DND-41 (cell line): ENCODE measurements at regions not wholly inside any gene's neighbourhood (a gene's known extent, or its start where the extent isn't known, plus 50 kb on each side); places are given as distances from the start of the nearest gene placed in this dataset.

ENCODE experiments used
- ATAC-seq: fragments of 200-7000 bp; cut with Tn5 transposase; 3 replicates; pipeline ENCODE4 v1.9.1; 2021; ENCODE audit warnings: low read depth; ENCODE audit not compliant: insufficient read depth
- DNase-seq: peaks from one replicate; pipeline ENCODE4 v3.0.0-alpha.2; 2020
- H2AFZ ChIP-seq: 2 replicates; pipeline ENCODE4 v1.6.0; 2012; ENCODE audit warnings: low read depth, low read length
- H3K27ac ChIP-seq: 2 replicates; pipeline ENCODE4 v1.5.1; 2012; ENCODE audit warnings: low read length, inconsistent platforms
- H3K27me3 ChIP-seq: fragments of 200-600 bp; sonication (generic); 2 replicates; pipeline ENCODE4 v1.6.0; 2012; ENCODE audit warnings: low read length, mild to moderate bottlenecking, inconsistent platforms; ENCODE audit not compliant: insufficient read depth, poor library complexity
- H3K36me3 ChIP-seq: 2 replicates; pipeline ENCODE4 v1.5.1; 2012; ENCODE audit warnings: low read length, inconsistent platforms; ENCODE audit not compliant: insufficient read depth
- H3K4me1 ChIP-seq: 2 replicates; pipeline ENCODE4 v1.5.1; 2012; ENCODE audit warnings: mild to moderate bottlenecking, low read length; ENCODE audit not compliant: insufficient read depth
- H3K4me2 ChIP-seq: 2 replicates; pipeline ENCODE4 v1.6.0; 2012; ENCODE audit warnings: mild to moderate bottlenecking, moderate library complexity, low read length, inconsistent platforms; ENCODE audit not compliant: insufficient read depth
- H3K4me3 ChIP-seq, 2 experiments: fragments of 200-600 bp in 1 of 2; shearing (Covaris generic) in 1 of 2; 2 replicates each; pipeline ENCODE4 v1.5.1; 2012 to 2016; ENCODE audit warnings: inconsistent platforms in 2 of 2, low read length in 2 of 2, mild to moderate bottlenecking in 2 of 2, low read depth in 1 of 2, moderate library complexity in 1 of 2
- H3K79me2 ChIP-seq: 2 replicates; pipeline ENCODE4 v1.6.0; 2012; ENCODE audit warnings: low read length, inconsistent platforms; ENCODE audit not compliant: insufficient read depth
- H3K9ac ChIP-seq: 2 replicates; pipeline ENCODE4 v1.6.0; 2012; ENCODE audit warnings: low read depth, mild to moderate bottlenecking, inconsistent platforms, low read length, moderate library complexity
- H3K9me3 ChIP-seq: 2 replicates; pipeline ENCODE4 v1.5.1; 2012; ENCODE audit warnings: low read length, moderate library complexity, mild to moderate bottlenecking, inconsistent platforms; ENCODE audit not compliant: insufficient read depth, severe bottlenecking
- H4K20me1 ChIP-seq: 2 replicates; pipeline ENCODE4 v1.6.0; 2012; ENCODE audit warnings: low read length; ENCODE audit not compliant: insufficient read depth
- CTCF ChIP-seq: IDR thresholded peaks from 2 replicates; pipeline ENCODE4 v1.5.1; 2012; ENCODE audit warnings: borderline replicate concordance, low read length, moderate library complexity, mild to moderate bottlenecking; ENCODE audit not compliant: poor library complexity, severe bottlenecking; ENCODE audit errors: extremely low read depth
- EZH2 ChIP-seq: IDR thresholded peaks from 3 replicates; pipeline ENCODE4 v1.6.1; 2012; ENCODE audit warnings: borderline replicate concordance, low read depth, mild to moderate bottlenecking, moderate library complexity, low read length, inconsistent platforms; ENCODE audit not compliant: severe bottlenecking

GRCh38 chr13:64962404-64962803, 2267.7 kb downstream of the PCDH9 start:
- Histone ChIP-seq H3K9ac (no peak overlapping the region), H3K27ac (no peak overlapping the region), H3K4me3 (no peak overlapping the region), H3K9me3 (peaks cover 4% of the 10 kb centered on the region), H2AFZ (no peak overlapping the region), H3K4me1 (no peaks in the 10 kb centered on the region), H4K20me1 (no peaks in the 10 kb centered on the region), H3K4me2 (no peak overlapping the region), H3K79me2 (no peaks in the 10 kb centered on the region), H3K36me3 (no peaks in the 10 kb centered on the region), H3K27me3 (no peaks in the 10 kb centered on the region)
- ATAC-seq = no peak
- DNase-seq = no peak
- no peak for TF ChIP-seq EZH2
- TF ChIP-seq CTCF = no peak

GRCh38 chr13:64959276-64959675, 2270.9 kb downstream of the PCDH9 start:
- H3K9me3 ChIP-seq = peaks cover 4% of the 10 kb centered on the region
- H3K4me2 ChIP-seq = no peak overlapping the region
- TF ChIP-seq EZH2 = no peak
- no peak for TF ChIP-seq CTCF
- H3K79me2 ChIP-seq = no peaks in the 10 kb centered on the region
- ATAC-seq = no peak
- H3K36me3 ChIP-seq = no peaks in the 10 kb centered on the region
- H3K9ac ChIP-seq = no peak overlapping the region
- no peak overlapping the region for H3K4me3 ChIP-seq
- H3K27ac ChIP-seq = no peak overlapping the region
- H3K4me1 ChIP-seq = no peaks in the 10 kb centered on the region
- no peak for DNase-seq
- H3K27me3 ChIP-seq = no peaks in the 10 kb centered on the region
- H2AFZ ChIP-seq = no peak overlapping the region
- no peaks in the 10 kb centered on the region for H4K20me1 ChIP-seq

- Histone ChIP-seq H3K79me2 (no peaks in the 10 kb centered on the region), H3K27me3 (no peaks in the 10 kb centered on the region), H3K4me1 (no peaks in the 10 kb centered on the region), H3K9me3 (peaks cover 4% of the 10 kb centered on the region), H3K9ac (no peak overlapping the region), H3K27ac (no peak overlapping the region), H2AFZ (no peak overlapping the region), H3K36me3 (no peaks in the 10 kb centered on the region), H3K4me2 (no peak overlapping the region), H3K4me3 (no peak overlapping the region), H4K20me1 (no peaks in the 10 kb centered on the region)
- no peak for ATAC-seq
- TF ChIP-seq CTCF = no peak
- TF ChIP-seq EZH2 = no peak
- DNase-seq = no peak
Observed at GRCh38 chr13:64958106-64958505, 2272.0 kb downstream of the PCDH9 start.

GRCh38 chr13:64938660-64939059, 2291.5 kb downstream of the PCDH9 start:
- Histone ChIP-seq H3K4me2 (no peak overlapping the region), H3K4me1 (no peaks in the 10 kb centered on the region), H4K20me1 (no peaks in the 10 kb centered on the region), H3K9ac (no peak overlapping the region), H3K79me2 (no peaks in the 10 kb centered on the region), H3K36me3 (no peaks in the 10 kb centered on the region), H2AFZ (no peak overlapping the region), H3K4me3 (no peak overlapping the region), H3K27ac (no peak overlapping the region), H3K27me3 (no peaks in the 10 kb centered on the region), H3K9me3 (no peaks in the 10 kb centered on the region)
- ATAC-seq = no peak
- no peak for TF ChIP-seq CTCF
- TF ChIP-seq EZH2 = no peak
- no peak for DNase-seq
